ENCODE measurements at regions not wholly inside any gene's neighbourhood (a gene's known extent, or its start where the extent isn't known, plus 50 kb on each side); places are given as distances from the start of the nearest gene placed in this dataset.

DNA sequence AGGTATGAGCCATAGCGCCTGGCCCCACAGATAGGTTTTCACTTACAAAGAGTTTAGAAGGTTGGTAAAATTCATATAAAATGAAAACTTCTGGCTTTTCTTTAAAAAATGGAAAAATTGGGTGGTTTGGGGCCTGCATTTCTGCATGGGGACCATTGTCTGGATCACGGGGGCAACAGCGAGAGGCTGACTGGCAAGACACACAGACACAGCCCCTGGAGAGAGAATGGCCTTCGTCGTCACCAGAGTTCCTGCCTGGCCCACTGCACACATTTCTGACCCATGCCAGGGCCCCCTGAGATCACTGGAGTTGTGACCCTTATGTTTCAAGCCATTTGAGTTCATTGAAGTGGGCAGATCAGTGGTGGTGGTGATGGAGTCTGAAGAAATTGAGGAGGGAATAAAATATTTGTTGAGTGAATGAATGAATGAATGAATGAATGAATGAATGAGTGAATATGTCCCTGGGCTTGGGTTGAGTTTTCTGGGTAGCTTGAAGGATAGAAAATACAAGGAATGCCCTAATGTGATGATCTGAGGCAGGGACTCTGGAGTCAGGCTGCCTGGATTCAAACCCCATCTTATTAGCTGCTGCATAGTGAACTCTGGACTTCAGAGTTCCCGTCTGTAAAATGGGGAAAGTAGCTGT is 173.8 kb downstream of the ZFP64 start:
- TF ChIP-seq POLR2A (IDR thresholded peaks at IDR 0.05) (no peak), CTCF (IDR thresholded peaks at IDR 0.05) (no peak)
- 97% methylated on average over 6 of the region's 6 CpGs for WGBS, 2 donors
- no peak overlapping the region for H3K27ac ChIP-seq

DNA sequence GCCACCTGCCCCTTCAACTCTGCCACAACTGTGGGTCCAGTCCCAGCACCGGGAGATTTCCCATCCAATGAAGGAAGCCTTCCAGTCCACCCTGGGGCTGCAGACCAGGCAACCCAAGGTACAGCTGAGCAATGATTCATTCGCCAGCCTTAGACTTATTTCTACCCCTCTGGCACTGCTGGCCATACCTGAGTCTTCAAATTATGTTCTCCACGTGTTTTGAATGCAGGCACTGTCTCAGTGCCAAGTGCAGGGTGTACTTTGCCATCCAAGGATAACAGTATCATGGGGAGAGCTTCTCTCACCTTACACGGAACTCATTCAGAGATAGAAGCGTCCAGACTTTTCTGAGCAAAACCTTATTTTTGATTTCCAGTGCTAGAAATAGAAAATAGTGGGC is 175.6 kb downstream of the ZFP64 start:
- TF ChIP-seq POLR2A (IDR thresholded peaks at IDR 0.05), result no peak
- TF ChIP-seq CTCF (IDR thresholded peaks at IDR 0.05), result no peak
- Histone ChIP-seq H3K4me3 (no peak overlapping the region), H3K4me1 (no peaks in the 10 kb centered on the region), H3K9me3 (no peaks in the 10 kb centered on the region), H3K27me3 (no peaks in the 10 kb centered on the region), H3K27ac (no peak overlapping the region), H3K36me3 (ENCODE audit: low read depth, missing control alignments) (no peaks in the 10 kb centered on the region)
- intact Hi-C loops (cut with DNase I; ENCODE audit: low total_unique reads), result no loop called here
- no peak for DNase-seq
- 71 to 82% methylated on average over 5 of the region's 5 CpGs for WGBS, 2 donors

More for the DNA sequence above, 173.8 kb downstream of the ZFP64 start:
- no peaks in the 10 kb centered on the region for H3K4me1 ChIP-seq
- no peaks in the 10 kb centered on the region for H3K27me3 ChIP-seq
- no peak for DNase-seq
- no peaks in the 10 kb centered on the region for H3K9me3 ChIP-seq
- no peaks in the 10 kb centered on the region for H3K36me3 ChIP-seq (ENCODE audit: low read depth, missing control alignments)
- intact Hi-C loops (cut with DNase I; ENCODE audit: low total_unique reads), result no loop called here
- H3K4me3 ChIP-seq, result no peak overlapping the region

DNA sequence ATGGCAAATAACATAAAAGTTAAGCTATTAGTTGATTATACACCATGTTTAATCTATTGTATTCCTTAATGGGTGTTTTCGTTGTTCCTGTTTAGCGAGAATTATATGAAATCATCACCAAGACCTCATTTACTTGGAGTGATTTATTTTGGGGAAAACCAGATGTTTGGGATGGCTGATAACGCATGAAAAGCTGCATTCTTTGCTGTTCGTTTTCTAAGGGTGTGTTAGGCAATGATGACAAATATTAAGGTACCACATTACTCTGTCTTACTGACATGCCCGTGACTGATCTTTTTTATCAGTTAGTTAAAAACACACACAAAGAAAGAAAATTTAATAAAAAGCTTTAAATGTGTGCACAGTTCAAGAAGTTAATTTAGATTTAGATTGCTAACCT is 176.4 kb downstream of the ZFP64 start:
- DNase-seq, result no peak
- H3K9me3 ChIP-seq, result no peaks in the 10 kb centered on the region
- no peaks in the 10 kb centered on the region for H3K36me3 ChIP-seq (ENCODE audit: low read depth, missing control alignments)
- 79% methylated on average over 5 of the region's 5 CpGs for WGBS, 2 donors
- TF ChIP-seq CTCF (IDR thresholded peaks at IDR 0.05) (no peak), POLR2A (IDR thresholded peaks at IDR 0.05) (no peak)
- intact Hi-C loops (cut with DNase I; ENCODE audit: low total_unique reads), result no loop called here
- H3K27ac ChIP-seq, result no peak overlapping the region
- no peak overlapping the region for H3K4me3 ChIP-seq
- H3K27me3 ChIP-seq, result no peaks in the 10 kb centered on the region
- no peaks in the 10 kb centered on the region for H3K4me1 ChIP-seq

DNA sequence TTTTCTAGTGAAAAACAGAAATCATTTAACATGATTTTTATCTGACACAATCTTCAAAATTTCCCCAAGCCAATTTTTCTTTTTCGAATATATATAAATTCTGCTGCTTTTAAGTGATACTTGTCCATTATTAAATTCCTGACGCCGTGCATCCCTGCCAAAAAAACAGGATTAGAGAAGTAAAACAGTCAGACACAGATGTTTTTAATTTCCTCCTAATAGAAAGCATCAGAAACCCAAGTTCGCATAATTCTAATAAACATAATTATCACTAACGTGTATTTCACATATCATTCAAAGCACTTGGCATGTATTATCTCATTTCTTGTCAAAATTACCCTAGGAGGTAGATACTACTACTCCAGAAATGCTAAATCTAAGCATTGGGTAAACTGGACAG is 179.5 kb downstream of the ZFP64 start:
- no peak for DNase-seq
- Histone ChIP-seq H3K36me3 (ENCODE audit: low read depth, missing control alignments) (no peaks in the 10 kb centered on the region), H3K27ac (no peak overlapping the region), H3K9me3 (no peaks in the 10 kb centered on the region), H3K27me3 (no peaks in the 10 kb centered on the region), H3K4me3 (no peak overlapping the region), H3K4me1 (no peaks in the 10 kb centered on the region)
- intact Hi-C loops (cut with DNase I; ENCODE audit: low total_unique reads), result no loop called here
- TF ChIP-seq POLR2A (IDR thresholded peaks at IDR 0.05) (no peak), CTCF (IDR thresholded peaks at IDR 0.05) (no peak)
- 75 to 83% methylated on average over 5 of the region's 5 CpGs for WGBS, 2 donors

GRCh38 chr20:52011093-52011492 is 180.5 kb downstream of the ZFP64 start:
- Histone ChIP-seq H3K27me3 (no peaks in the 10 kb centered on the region), H3K27ac (no peak overlapping the region), H3K4me3 (no peak overlapping the region), H3K36me3 (ENCODE audit: low read depth, missing control alignments) (no peaks in the 10 kb centered on the region), H3K9me3 (no peaks in the 10 kb centered on the region), H3K4me1 (no peaks in the 10 kb centered on the region)
- DNase-seq, result no peak
- intact Hi-C loops (cut with DNase I; ENCODE audit: low total_unique reads), result no loop called here
- TF ChIP-seq CTCF (IDR thresholded peaks at IDR 0.05), result no peak
- no peak for TF ChIP-seq POLR2A (IDR thresholded peaks at IDR 0.05)
- WGBS, 2 donors, result 93 to 94% methylated on average over 3 of the region's 3 CpGs

Data from testis (tissue), 2 donors.